Keratinocyte (primary cell): ENCODE measurements at regions not wholly inside any gene's neighbourhood (a gene's known extent, or its start where the extent isn't known, plus 50 kb on each side); places are given as distances from the start of the nearest gene placed in this dataset.

Experiments used
- DNase-seq: peaks from one replicate; pipeline ENCODE4 v3.0.0-alpha.2; 2011; ENCODE audit warnings: low read depth, missing footprints, low spot score
- FAIRE-seq: peaks from 2 replicates; lab custom pipeline; 2011; peaks lifted over from hg19 to GRCh38; lab: Jason Lieb, UNC
- H2AFZ ChIP-seq: 2 replicates; pipeline ENCODE4 v1.6.0; 2012; ENCODE audit warnings: low read length, control low read depth, inconsistent platforms; ENCODE audit not compliant: control insufficient read depth
- H3K27ac ChIP-seq: 2 replicates; pipeline ENCODE4 v1.5.1; 2011; ENCODE audit warnings: low read length; ENCODE audit not compliant: control insufficient read depth, insufficient read depth
- H3K27me3 ChIP-seq: 3 replicates; pipeline ENCODE4 v1.6.0; 2011; ENCODE audit warnings: low read length; ENCODE audit not compliant: control insufficient read depth, insufficient read depth; ENCODE audit errors: extremely low read depth
- H3K36me3 ChIP-seq, 2 experiments: 2 replicates in 1 of 2; 3 replicates in 1 of 2; pipeline ENCODE4 v1.5.1; 2011; ENCODE audit warnings: low read length in 2 of 2, mild to moderate bottlenecking in 1 of 2; ENCODE audit not compliant: control insufficient read depth in 2 of 2, insufficient read depth in 2 of 2; ENCODE audit errors: extremely low read depth in 1 of 2
- H3K4me1 ChIP-seq: 3 replicates; pipeline ENCODE4 v1.5.1; 2011; ENCODE audit warnings: low read length; ENCODE audit not compliant: control insufficient read depth, insufficient read depth; ENCODE audit errors: extremely low read depth
- H3K4me2 ChIP-seq: 3 replicates; pipeline ENCODE4 v1.6.0; 2011; ENCODE audit warnings: low read depth, low read length; ENCODE audit not compliant: control insufficient read depth, insufficient read depth; ENCODE audit errors: extremely low read depth
- H3K4me3 ChIP-seq, 3 experiments: fragments of 200-600 bp in 1 of 3; sonication (generic) in 1 of 3; 2 replicates in 2 of 3; 3 replicates in 1 of 3; pipeline ENCODE4 v1.5.1; 2011 to 2016; ENCODE audit warnings: low read length in 3 of 3, mild to moderate bottlenecking in 3 of 3, control low read depth in 2 of 3, inconsistent platforms in 1 of 3, low read depth in 1 of 3, mixed read lengths in 1 of 3, mixed run types in 1 of 3, moderate library complexity in 1 of 3; ENCODE audit not compliant: control insufficient read depth in 2 of 3, insufficient read depth in 2 of 3; ENCODE audit errors: extremely low read depth in 1 of 3
- H3K79me2 ChIP-seq: 2 replicates; pipeline ENCODE4 v1.6.0; 2012; ENCODE audit warnings: low read length; ENCODE audit not compliant: control insufficient read depth, insufficient read depth
- H3K9ac ChIP-seq: 3 replicates; pipeline ENCODE4 v1.6.0; 2011; ENCODE audit warnings: low read length; ENCODE audit not compliant: control insufficient read depth, insufficient read depth; ENCODE audit errors: extremely low read depth
- H3K9me1 ChIP-seq: 3 replicates; pipeline ENCODE4 v1.6.0; 2011; ENCODE audit warnings: low read length; ENCODE audit not compliant: control insufficient read depth, insufficient read depth; ENCODE audit errors: extremely low read depth
- H3K9me3 ChIP-seq: 2 replicates; pipeline ENCODE4 v1.5.1; 2012; ENCODE audit warnings: low read depth, low read length; ENCODE audit not compliant: control insufficient read depth
- H4K20me1 ChIP-seq: 3 replicates; pipeline ENCODE4 v1.6.0; 2011; ENCODE audit warnings: low read length; ENCODE audit not compliant: control insufficient read depth, insufficient read depth; ENCODE audit errors: extremely low read depth
- EZH2 ChIP-seq: IDR thresholded peaks from one replicate; pipeline ENCODE4 v1.6.1; 2012; ENCODE audit warnings: inconsistent platforms, mild to moderate bottlenecking, low read length, moderate library complexity
- dilution Hi-C: fragments of 300-500 bp; cut with MboI; formaldehyde crosslinking; loops from one replicate; pipeline ENCODE4 v1.7.0; 2020; ENCODE audit warnings: low sequenced_read_pairs; ENCODE audit not compliant: extremely low pct_ligation_motif_present
- TF ChIP-seq, protein P1 (sequence below), 3 experiments: IDR thresholded peaks in 1 of 3; conservative IDR thresholded peaks in 1 of 3; optimal IDR thresholded peaks in 1 of 3; 2 replicates in 2 of 3; 3 replicates in 1 of 3; pipeline versions ENCODE3 to v1.5.1; 2011; ENCODE audit warnings: low read length in 3 of 3, mild to moderate bottlenecking in 3 of 3, moderate library complexity in 2 of 3, control low read depth in 1 of 3, inconsistent platforms in 1 of 3; ENCODE audit not compliant: insufficient read depth in 2 of 3; ENCODE audit errors: extremely low read depth in 1 of 3

DNA sequence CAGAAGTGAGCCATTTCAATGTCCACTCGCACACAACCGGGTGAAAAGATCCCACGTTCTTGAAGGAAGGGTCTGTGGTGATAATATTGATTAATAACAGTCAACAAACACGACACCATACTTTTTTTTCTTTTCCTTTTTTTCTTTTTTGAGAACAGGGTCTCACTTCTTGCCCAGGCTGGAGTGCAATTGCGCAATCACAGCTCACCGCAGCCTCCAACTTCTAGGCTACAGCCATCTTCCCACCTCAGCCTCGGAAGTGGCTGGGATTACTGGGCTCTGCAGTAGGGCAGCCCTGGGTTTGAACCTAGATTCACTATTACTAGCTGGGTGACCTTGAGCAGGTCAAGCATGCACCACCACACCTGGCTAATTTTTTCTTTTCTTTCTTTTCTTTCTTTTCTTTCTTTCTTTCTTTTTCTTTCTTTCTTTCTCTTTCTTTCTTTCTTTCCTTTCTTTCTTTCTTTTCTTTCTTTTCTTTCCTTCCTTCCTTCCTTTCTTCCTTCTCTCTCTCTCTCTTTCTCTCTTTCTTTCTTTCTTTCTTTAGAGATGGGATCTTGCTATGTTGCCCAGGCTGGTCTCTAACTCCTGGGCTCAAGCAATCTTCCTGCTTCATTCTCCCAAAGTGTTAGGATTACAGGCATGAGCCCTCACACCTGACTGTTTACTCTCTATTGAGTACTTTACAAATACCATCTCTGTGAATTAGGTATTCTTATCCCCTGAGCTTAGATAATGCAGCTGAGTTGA is 123.9 kb downstream of the SNX5 start:
- FAIRE-seq (no peak), DNase-seq (no peak)
- Histone ChIP-seq H3K9me1 (no peaks in the 10 kb centered on the region), H3K9me3 (peaks cover 2% of the 10 kb centered on the region), H3K27me3 (no peaks in the 10 kb centered on the region), H3K27ac (no peak overlapping the region), H3K79me2 (no peaks in the 10 kb centered on the region), H3K4me2 (no peak overlapping the region), H3K4me1 (peaks cover 21% of the 10 kb centered on the region), H3K36me3 (no peaks in the 10 kb centered on the region), H3K9ac (no peak overlapping the region), H4K20me1 (no peaks in the 10 kb centered on the region), H2AFZ (no peak overlapping the region), H3K4me3 (no peak overlapping the region)
- dilution Hi-C loops: no loop called here
- TF ChIP-seq EZH2: no peak
- TF ChIP-seq, protein P1, sequence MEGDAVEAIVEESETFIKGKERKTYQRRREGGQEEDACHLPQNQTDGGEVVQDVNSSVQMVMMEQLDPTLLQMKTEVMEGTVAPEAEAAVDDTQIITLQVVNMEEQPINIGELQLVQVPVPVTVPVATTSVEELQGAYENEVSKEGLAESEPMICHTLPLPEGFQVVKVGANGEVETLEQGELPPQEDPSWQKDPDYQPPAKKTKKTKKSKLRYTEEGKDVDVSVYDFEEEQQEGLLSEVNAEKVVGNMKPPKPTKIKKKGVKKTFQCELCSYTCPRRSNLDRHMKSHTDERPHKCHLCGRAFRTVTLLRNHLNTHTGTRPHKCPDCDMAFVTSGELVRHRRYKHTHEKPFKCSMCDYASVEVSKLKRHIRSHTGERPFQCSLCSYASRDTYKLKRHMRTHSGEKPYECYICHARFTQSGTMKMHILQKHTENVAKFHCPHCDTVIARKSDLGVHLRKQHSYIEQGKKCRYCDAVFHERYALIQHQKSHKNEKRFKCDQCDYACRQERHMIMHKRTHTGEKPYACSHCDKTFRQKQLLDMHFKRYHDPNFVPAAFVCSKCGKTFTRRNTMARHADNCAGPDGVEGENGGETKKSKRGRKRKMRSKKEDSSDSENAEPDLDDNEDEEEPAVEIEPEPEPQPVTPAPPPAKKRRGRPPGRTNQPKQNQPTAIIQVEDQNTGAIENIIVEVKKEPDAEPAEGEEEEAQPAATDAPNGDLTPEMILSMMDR (optimal IDR thresholded peaks at IDR 0.05 in 1 of 3, IDR thresholded peaks at IDR 0.05 in 1 of 3, conservative IDR thresholded peaks at IDR 0.05 in 1 of 3; ENCODE audit: extremely low read depth in 1 of 3, insufficient read depth in 2 of 3, low read length in 3 of 3): no peak

DNA sequence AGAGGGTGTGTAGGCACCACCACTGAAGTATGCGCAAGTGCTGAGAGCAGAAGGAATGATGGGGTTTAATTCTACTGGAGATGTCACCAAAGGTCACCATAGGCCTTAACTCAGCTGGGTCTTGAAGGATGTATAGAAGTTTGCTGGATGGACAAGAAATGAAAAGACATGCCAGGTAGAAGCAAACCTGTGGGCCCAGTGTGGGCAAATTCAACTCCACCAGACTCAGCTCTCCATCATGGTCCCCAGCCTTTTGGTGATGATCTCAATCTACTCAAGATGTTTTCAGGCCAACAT is 124.5 kb downstream of the SNX5 start:
- Histone ChIP-seq H4K20me1 (no peaks in the 10 kb centered on the region), H3K36me3 (no peaks in the 10 kb centered on the region), H2AFZ (no peak overlapping the region), H3K4me1 (peaks cover 14% of the 10 kb centered on the region), H3K4me2 (no peak overlapping the region), H3K4me3 (no peak overlapping the region), H3K9me3 (peaks cover 2% of the 10 kb centered on the region), H3K79me2 (no peaks in the 10 kb centered on the region), H3K27me3 (no peaks in the 10 kb centered on the region), H3K27ac (no peak overlapping the region), H3K9me1 (no peaks in the 10 kb centered on the region), H3K9ac (no peak overlapping the region)
- no peak for DNase-seq
- dilution Hi-C loops: no loop called here
- FAIRE-seq: no peak
- TF ChIP-seq EZH2: no peak
- TF ChIP-seq, protein P1 (optimal IDR thresholded peaks at IDR 0.05 in 1 of 3, IDR thresholded peaks at IDR 0.05 in 1 of 3, conservative IDR thresholded peaks at IDR 0.05 in 1 of 3; ENCODE audit: extremely low read depth in 1 of 3, insufficient read depth in 2 of 3, low read length in 3 of 3): no peak
